Heart right ventricle (tissue), 16 donors: ENCODE measurements at regions not wholly inside any gene's neighbourhood (a gene's known extent, or its start where the extent isn't known, plus 50 kb on each side); places are given as distances from the start of the nearest gene placed in this dataset.

Source experiments
- ATAC-seq, 8 donors: fragments of 200-7000 bp; cut with Tn5 transposase; one replicate each; pipeline ENCODE4 v1.9.1; 2020; ENCODE audit warnings: mild to moderate bottlenecking in 8 of 8, moderate library complexity in 8 of 8, moderate number of reproducible peaks in 1 of 8
- DNase-seq, 2 donors: peaks; one replicate each; pipeline ENCODE4 v3.0.0-alpha.2; 2020
- H3K27ac ChIP-seq, 10 donors: fragments of 200-600 bp; sonication (generic) in 2 of 10; one replicate each; pipeline versions ENCODE4 v1.5.0 to v1.8.0; 2020 to 2022; ENCODE audit warnings: mild to moderate bottlenecking in 3 of 10
- H3K27me3 ChIP-seq, 7 donors: fragments of 200-600 bp; one replicate each; pipeline ENCODE4 v1.8.0; 2021 to 2022; ENCODE audit warnings: mild to moderate bottlenecking in 2 of 7
- H3K36me3 ChIP-seq, 9 donors: fragments of 200-600 bp; sonication (generic) in 1 of 9; one replicate each; pipeline versions ENCODE4 v1.5.0 to v1.8.0; 2020 to 2022; ENCODE audit warnings: mild to moderate bottlenecking in 2 of 9
- H3K4me1 ChIP-seq, 9 donors: fragments of 200-600 bp; sonication (generic) in 1 of 9; one replicate each; pipeline versions ENCODE4 v1.5.0 to v1.8.0; 2020 to 2022; ENCODE audit warnings: mild to moderate bottlenecking in 4 of 9
- H3K4me3 ChIP-seq, 10 donors: fragments of 200-600 bp; sonication (generic) in 2 of 10; one replicate each; pipeline versions ENCODE4 v1.5.0 to v1.8.0; 2020 to 2022; ENCODE audit warnings: mild to moderate bottlenecking in 7 of 10, moderate library complexity in 2 of 10
- H3K9me3 ChIP-seq, 11 donors: fragments of 200-600 bp in 10 of 11; sonication (generic) in 2 of 11; one replicate each; pipeline versions ENCODE4 v1.5.0 to v1.8.0; 2013 to 2022; ENCODE audit warnings: mild to moderate bottlenecking in 2 of 11, control low read depth in 1 of 11, moderate library complexity in 1 of 11
- WGBS, 2 donors: extraction: QIAGEN DNeasy Blood & Tissue Kit; methylation state at CpG; one replicate each; pipeline ENCODE4 v1.1.7; 2013; ENCODE audit warnings: inconsistent platforms in 1 of 2; 5-methylcytosine and 5-hydroxymethylcytosine counted together
- intact Hi-C, 10 donors: fragments of 100-400 bp; cut with DNase I; formaldehyde crosslinking; loops; one replicate each; pipeline versions ENCODE4 v1.11.1 to v1.14.2; 2022
- TF ChIP-seq, protein P1 (sequence below), 9 donors: fragments of 200-600 bp; sonication (generic) in 2 of 9; IDR thresholded peaks; one replicate each; pipeline versions ENCODE4 v1.5.0 to v1.8.0; 2021 to 2022; ENCODE audit warnings: antibody characterized with exemption in 9 of 9, mild to moderate bottlenecking in 5 of 9, moderate library complexity in 1 of 9
- donor health status: Arrhythmogenic right ventricular cardiomyopathy.
- donor health status: ischemic (EF 13 %, LVEDD 7.1; RV severe dilation, severe dysfunction).
- donor health status: healthy with polysubstance abuse.
- donor health status: DM: no; HTN: yes; CAD: no.
- donor health status: DM: no; HTN: no; CAD: no.
- donor health status: ischemic (EF 25% LVEDD 6.9; RV normal size, moderate dysfunction).
- donor health status: ischemic (EF 25% LVEDD 5.7; RV mildly dilated, moderate dysfunction).
- donor health status: healthy.
- donor health status: DM: yes; HTN: yes; CAD: no.
- donor health status: Ischemic cardiomyopathy.
- donor health status: ischemic (EF 35%, LVEDD 5.7; RV mildly dilated, moderate dysfunction).
- donor health status: nonischemic (EF 11% LVEDD 7.7; RV severe dilation, severe dysfunction).
- donor health status: DM: yes; HTN: yes; CAD: no.
- donor health status: PGD.
- donor health status: ischemic (EF 29% LVEDD 5.4; RV normal size, mild dysfunction).
- donor health status: nonischemic (EF 23%, LVEDD 6.1; RV moderate dilation, normal function).

DNA sequence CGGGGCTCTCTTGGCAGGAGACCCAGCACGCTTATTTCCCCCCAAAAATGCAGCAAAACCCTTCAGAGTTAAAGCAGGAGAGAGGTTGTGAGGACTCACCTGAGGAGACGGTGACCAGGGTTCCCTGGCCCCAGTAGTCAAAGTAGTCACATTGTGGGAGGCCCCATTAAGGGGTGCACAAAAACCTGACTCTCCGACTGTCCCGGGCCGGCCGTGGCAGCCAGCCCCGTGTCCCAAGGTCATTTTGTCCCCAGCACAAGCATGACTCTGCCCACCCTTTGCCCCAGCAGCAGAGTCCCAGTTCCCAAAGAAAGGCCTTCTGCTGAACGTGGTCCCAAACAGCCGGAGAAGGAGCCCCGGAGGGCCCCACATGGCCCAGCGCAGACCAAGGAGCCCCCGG, 337.7 kb downstream of the TMEM121 start:
- Histone ChIP-seq H3K27me3 (peaks cover 0 to 55% (median 13%) of the 10 kb centered on the region in 7 donors), H3K4me1 (no peaks in the 10 kb centered on the region), H3K4me3 (no peak overlapping the region), H3K27ac (no peak overlapping the region), H3K36me3 (no peaks in the 10 kb centered on the region), H3K9me3 (peaks cover 0 to 4% (median 0%) of the 10 kb centered on the region in 11 donors)
- TF ChIP-seq, protein P1, sequence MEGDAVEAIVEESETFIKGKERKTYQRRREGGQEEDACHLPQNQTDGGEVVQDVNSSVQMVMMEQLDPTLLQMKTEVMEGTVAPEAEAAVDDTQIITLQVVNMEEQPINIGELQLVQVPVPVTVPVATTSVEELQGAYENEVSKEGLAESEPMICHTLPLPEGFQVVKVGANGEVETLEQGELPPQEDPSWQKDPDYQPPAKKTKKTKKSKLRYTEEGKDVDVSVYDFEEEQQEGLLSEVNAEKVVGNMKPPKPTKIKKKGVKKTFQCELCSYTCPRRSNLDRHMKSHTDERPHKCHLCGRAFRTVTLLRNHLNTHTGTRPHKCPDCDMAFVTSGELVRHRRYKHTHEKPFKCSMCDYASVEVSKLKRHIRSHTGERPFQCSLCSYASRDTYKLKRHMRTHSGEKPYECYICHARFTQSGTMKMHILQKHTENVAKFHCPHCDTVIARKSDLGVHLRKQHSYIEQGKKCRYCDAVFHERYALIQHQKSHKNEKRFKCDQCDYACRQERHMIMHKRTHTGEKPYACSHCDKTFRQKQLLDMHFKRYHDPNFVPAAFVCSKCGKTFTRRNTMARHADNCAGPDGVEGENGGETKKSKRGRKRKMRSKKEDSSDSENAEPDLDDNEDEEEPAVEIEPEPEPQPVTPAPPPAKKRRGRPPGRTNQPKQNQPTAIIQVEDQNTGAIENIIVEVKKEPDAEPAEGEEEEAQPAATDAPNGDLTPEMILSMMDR (IDR thresholded peaks at IDR 0.05) = no peak
- ATAC-seq (no peak), DNase-seq (no peak)
- intact Hi-C loops = no loop called here
- WGBS, 2 donors = 76 to 83% methylated on average over 13 of the region's 13 CpGs

DNA sequence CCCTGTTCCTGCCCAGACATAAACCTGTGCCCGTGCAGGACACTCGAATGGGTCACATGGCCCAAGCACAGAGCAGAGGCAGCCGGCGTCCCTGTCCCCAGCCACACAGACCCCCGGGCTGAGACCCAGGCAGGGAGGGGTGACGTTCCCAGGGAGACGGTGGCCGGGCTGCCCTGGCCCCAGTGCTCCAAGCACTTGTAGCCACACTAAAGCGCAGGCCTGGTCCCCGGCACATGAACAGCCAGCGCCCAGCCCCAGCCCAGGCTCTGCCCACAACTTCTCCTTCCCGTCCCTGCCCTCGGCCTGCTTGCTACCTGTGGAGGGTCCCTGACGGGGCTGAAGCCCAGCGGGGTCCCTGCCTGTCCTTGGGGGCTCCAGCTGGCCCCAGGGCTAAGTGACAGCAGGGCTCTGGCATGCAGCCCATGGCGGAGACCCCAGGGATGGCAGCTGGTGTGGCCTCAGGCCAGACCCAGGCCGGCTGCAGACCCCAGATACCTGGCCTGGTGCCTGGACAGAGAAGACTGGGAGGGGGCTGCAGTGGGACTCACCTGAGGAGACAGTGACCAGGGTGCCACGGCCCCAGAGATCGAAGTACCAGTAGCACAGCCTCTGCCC, 338.4 kb downstream of the TMEM121 start:
- Histone ChIP-seq H3K27ac (no peak overlapping the region), H3K4me3 (no peak overlapping the region), H3K36me3 (no peaks in the 10 kb centered on the region), H3K4me1 (no peaks in the 10 kb centered on the region), H3K9me3 (peaks cover 0 to 4% (median 0%) of the 10 kb centered on the region in 11 donors), H3K27me3 (peaks cover 0 to 55% (median 13%) of the 10 kb centered on the region in 7 donors)
- WGBS, 2 donors = 76 to 81% methylated on average over 19 of the region's 19 CpGs
- intact Hi-C loops = no loop called here
- TF ChIP-seq, protein P1 (IDR thresholded peaks at IDR 0.05) = no peak
- ATAC-seq (no peak), DNase-seq (no peak)

DNA sequence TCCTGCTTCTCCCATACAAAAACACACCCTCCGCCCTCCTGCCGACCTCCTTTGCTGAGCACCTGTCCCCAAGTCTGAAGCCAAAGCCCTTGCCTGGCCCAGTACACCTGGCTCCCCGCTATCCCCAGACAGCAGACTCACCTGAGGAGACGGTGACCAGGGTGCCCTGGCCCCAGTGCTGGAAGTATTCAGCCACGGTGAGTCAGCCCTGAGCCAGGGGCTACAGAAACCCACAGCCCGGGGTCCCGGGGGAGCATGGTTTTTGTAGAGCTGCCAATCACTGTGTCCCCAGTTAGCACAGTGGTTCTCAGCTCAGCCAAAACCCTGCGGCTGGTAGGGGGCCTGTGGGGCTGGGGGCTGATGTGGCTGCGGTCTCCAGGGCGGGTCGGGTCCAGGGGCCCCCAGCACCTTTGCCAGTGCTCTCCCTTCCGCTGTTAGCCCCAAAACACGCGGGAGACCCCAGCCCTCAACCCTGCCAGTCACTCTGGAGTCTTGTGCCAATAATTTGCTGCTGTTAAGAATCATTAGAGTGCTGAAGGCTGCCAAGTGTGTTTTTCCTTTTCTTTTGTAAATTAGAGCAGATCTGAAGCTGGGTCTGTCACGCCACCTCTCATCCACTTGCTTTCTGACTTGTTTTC, 339.0 kb downstream of the TMEM121 start:
- no peaks in the 10 kb centered on the region for H3K36me3 ChIP-seq
- H3K9me3 ChIP-seq = peaks cover 0 to 4% (median 0%) of the 10 kb centered on the region in 11 donors
- intact Hi-C loops = no loop called here
- DNase-seq (no peak), ATAC-seq (no peak)
- no peaks in the 10 kb centered on the region for H3K4me1 ChIP-seq
- no peak overlapping the region for H3K4me3 ChIP-seq
- 73 to 83% methylated on average over 15 of the region's 15 CpGs for WGBS, 2 donors
- H3K27me3 ChIP-seq = peaks cover 0 to 54% (median 13%) of the 10 kb centered on the region in 7 donors
- H3K27ac ChIP-seq = no peak overlapping the region
- TF ChIP-seq, protein P1 (IDR thresholded peaks at IDR 0.05) = no peak

DNA sequence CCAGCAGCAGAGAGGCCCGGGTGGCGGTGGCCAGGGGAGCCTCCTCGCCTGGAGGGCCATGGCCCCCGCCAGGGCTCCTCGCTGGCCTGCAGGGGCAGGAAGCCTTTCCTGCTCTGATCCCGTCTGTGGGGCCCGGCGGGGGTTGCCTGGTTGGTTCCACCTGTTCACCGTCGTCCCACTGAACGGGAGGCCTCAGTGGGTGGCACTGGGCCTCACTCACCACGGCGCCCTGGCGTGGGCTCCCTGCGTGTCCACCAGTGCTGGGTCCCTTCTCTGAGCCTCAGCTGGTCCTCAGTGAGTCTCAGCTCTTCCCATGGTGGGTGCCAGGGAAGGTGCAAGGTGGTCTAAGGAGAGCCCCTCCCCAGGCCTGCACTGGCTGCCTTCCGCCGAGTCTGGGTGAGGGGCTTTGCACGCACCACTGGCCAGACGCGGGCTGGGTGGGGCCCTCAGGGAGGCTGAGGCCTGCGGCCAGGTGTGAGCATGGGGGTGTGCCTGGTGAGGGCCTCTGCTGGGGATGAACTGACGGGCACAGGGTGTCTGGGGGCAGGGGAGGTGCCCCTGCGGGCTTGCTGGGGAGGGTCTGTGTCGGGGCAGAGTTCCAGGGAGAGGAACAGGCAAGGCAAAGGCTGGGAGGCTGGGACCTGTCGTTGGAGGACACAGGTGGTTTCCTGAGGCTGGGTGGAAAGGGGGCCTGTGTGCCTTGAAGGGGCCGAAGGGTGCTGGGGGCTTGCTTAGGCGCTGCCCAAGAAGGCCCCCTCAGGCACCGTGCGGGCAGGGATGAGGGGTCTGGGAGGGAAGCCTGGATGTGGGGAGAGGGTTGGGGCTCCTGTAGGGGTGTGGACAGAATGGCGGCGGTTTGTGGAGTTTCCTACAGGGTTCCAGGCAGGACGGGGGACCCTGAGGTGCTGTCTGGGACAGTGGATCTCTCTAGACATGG, 339.8 kb downstream of the TMEM121 start:
- TF ChIP-seq, protein P1 (IDR thresholded peaks at IDR 0.05) = no peak
- Histone ChIP-seq H3K4me1 (no peaks in the 10 kb centered on the region), H3K27me3 (peaks cover 0 to 46% (median 12%) of the 10 kb centered on the region in 7 donors), H3K9me3 (peaks cover 0 to 4% (median 0%) of the 10 kb centered on the region in 11 donors), H3K36me3 (no peaks in the 10 kb centered on the region), H3K4me3 (no peak overlapping the region), H3K27ac (no peak overlapping the region)
- no peak for DNase-seq
- intact Hi-C loops = no loop called here
- WGBS, 2 donors = 82 to 86% methylated on average over 32 of the region's 32 CpGs
- peak in 1 of 8 donors; percentile 27 for ATAC-seq
